ENCODE measurements at regions not wholly inside any gene's neighbourhood (a gene's known extent, or its start where the extent isn't known, plus 50 kb on each side); places are given as distances from the start of the nearest gene placed in this dataset.

- TF ChIP-seq YY1 (IDR thresholded peaks at IDR 0.05; ENCODE audit: insufficient read depth, insufficient read length), result no peak
- no peak for TF ChIP-seq ZNF274 (IDR thresholded peaks at IDR 0.05; ENCODE audit: low read depth, low read length)
- no peak for TF ChIP-seq SUZ12 (IDR thresholded peaks at IDR 0.05; ENCODE audit: extremely low read depth, insufficient read depth, insufficient read length)
Observed at GRCh38 chr18:38972571-38972970, 1407.0 kb upstream of the CELF4 start.

Measured in NT2/D1 (cell line).